SK-N-SH treated with all-trans-retinoic acid at 6 μM for 48 hours (cell line): ENCODE measurements at regions not wholly inside any gene's neighbourhood (a gene's known extent, or its start where the extent isn't known, plus 50 kb on each side); places are given as distances from the start of the nearest gene placed in this dataset.

ENCODE experiments used
- ATAC-seq: fragments of 200-7000 bp; cut with Tn5 transposase; 3 replicates; pipeline ENCODE4 v1.9.1; 2020; ENCODE audit warnings: mild to moderate bottlenecking, moderate library complexity
- ARNTL ChIP-seq: fragments of 450-650 bp; formaldehyde crosslinking; IDR thresholded peaks from 2 replicates; pipeline ENCODE4 v1.5.0; 2020; ENCODE audit warnings: low read depth, mild to moderate bottlenecking, moderate library complexity, borderline replicate concordance
- BACH2 ChIP-seq: fragments of 250-450 bp; sonication (Bioruptor Pico); IDR thresholded peaks from 2 replicates; pipeline ENCODE4 v1.9.0; 2021; ENCODE audit warnings: mild to moderate bottlenecking, borderline replicate concordance
- CREB5 ChIP-seq: fragments of 250-450 bp; sonication (Bioruptor Pico); IDR thresholded peaks from 2 replicates; pipeline ENCODE4 v1.5.1; 2020; ENCODE audit warnings: low read depth, mild to moderate bottlenecking, moderate library complexity
- CSDC2 ChIP-seq: fragments of 250-450 bp; sonication (Bioruptor Pico); IDR thresholded peaks from 2 replicates; pipeline ENCODE4 v1.5.0; 2020; ENCODE audit warnings: mild to moderate bottlenecking, moderate library complexity
- CSRNP3 ChIP-seq: fragments of 250-450 bp; sonication (Bioruptor Pico); IDR thresholded peaks from 2 replicates; pipeline ENCODE4 v1.5.1; 2021; ENCODE audit warnings: mild to moderate bottlenecking, moderate library complexity
- ESRRG ChIP-seq: fragments of 250-450 bp; sonication (Bioruptor Pico); IDR thresholded peaks from 2 replicates; pipeline ENCODE4 v1.6.1; 2021; ENCODE audit warnings: mild to moderate bottlenecking
- GLIS3 ChIP-seq: fragments of 250-450 bp; sonication (Bioruptor Pico); IDR thresholded peaks from 2 replicates; pipeline ENCODE4 v1.5.0; 2020; ENCODE audit warnings: mild to moderate bottlenecking, moderate library complexity
- ISL1 ChIP-seq: fragments of 250-450 bp; sonication (Bioruptor Pico); IDR thresholded peaks from 2 replicates; pipeline ENCODE4 v2.1.2; 2022; ENCODE audit warnings: mild to moderate bottlenecking, moderate library complexity
- OSR1 ChIP-seq: fragments of 250-450 bp; sonication (Bioruptor Pico); IDR thresholded peaks from 2 replicates; pipeline ENCODE4 v1.8.0; 2022; ENCODE audit warnings: moderate library complexity, mild to moderate bottlenecking, inconsistent platforms
- PPARA ChIP-seq: fragments of 250-450 bp; sonication (Bioruptor Pico); IDR thresholded peaks from 2 replicates; pipeline ENCODE4 v1.5.0; 2020; ENCODE audit warnings: mild to moderate bottlenecking, borderline replicate concordance
- RARB ChIP-seq: fragments of 250-450 bp; sonication (Bioruptor Pico); IDR thresholded peaks from 2 replicates; pipeline ENCODE4 v1.8.0; 2021; ENCODE audit warnings: mild to moderate bottlenecking, moderate library complexity
- SNAI2 ChIP-seq: fragments of 250-450 bp; sonication (Bioruptor Pico); IDR thresholded peaks from 2 replicates; pipeline ENCODE4 v1.5.0; 2020; ENCODE audit warnings: mild to moderate bottlenecking, moderate library complexity
- TCF4 ChIP-seq: fragments of 250-450 bp; sonication (Bioruptor Pico); IDR thresholded peaks from 2 replicates; pipeline ENCODE4 v1.8.0; 2021; ENCODE audit warnings: mild to moderate bottlenecking, moderate library complexity, borderline replicate concordance
- TOX ChIP-seq: fragments of 250-450 bp; sonication (Bioruptor Pico); IDR thresholded peaks from 2 replicates; pipeline ENCODE4 v1.8.0; 2021; ENCODE audit warnings: mild to moderate bottlenecking, moderate library complexity, borderline replicate concordance
- TSHZ2 ChIP-seq: fragments of 250-450 bp; sonication (Bioruptor Pico); IDR thresholded peaks from 2 replicates; pipeline ENCODE4 v1.5.0; 2020; ENCODE audit warnings: mild to moderate bottlenecking, moderate library complexity
- ZC3H10 ChIP-seq: fragments of 250-450 bp; sonication (Bioruptor Pico); IDR thresholded peaks from 2 replicates; pipeline ENCODE4 v1.5.1; 2021; ENCODE audit warnings: mild to moderate bottlenecking, moderate library complexity
- ZFP3 ChIP-seq: fragments of 250-450 bp; sonication (Bioruptor Pico); IDR thresholded peaks from 2 replicates; pipeline ENCODE4 v1.5.0; 2020; ENCODE audit warnings: mild to moderate bottlenecking, moderate library complexity
- ZFP30 ChIP-seq: fragments of 450-650 bp; formaldehyde crosslinking; IDR thresholded peaks from 2 replicates; pipeline ENCODE4 v1.5.0; 2022; ENCODE audit warnings: mild to moderate bottlenecking, moderate library complexity
- ZNF565 ChIP-seq: fragments of 450-650 bp; formaldehyde crosslinking; conservative IDR thresholded peaks from 2 replicates; pipeline ENCODE4 v1.5.0; 2020; ENCODE audit warnings: low read depth, mild to moderate bottlenecking, moderate library complexity
- ZNF70 ChIP-seq: fragments of 450-650 bp; formaldehyde crosslinking; IDR thresholded peaks from 2 replicates; pipeline ENCODE4 v1.5.0; 2020; ENCODE audit warnings: mild to moderate bottlenecking, moderate library complexity
- ZNF8 ChIP-seq: fragments of 450-650 bp; formaldehyde crosslinking; IDR thresholded peaks from 2 replicates; pipeline ENCODE4 v1.5.0; 2020; ENCODE audit warnings: mild to moderate bottlenecking, moderate library complexity
- TF ChIP-seq, protein P1 (sequence below): fragments of 250-450 bp; sonication (Bioruptor Pico); IDR thresholded peaks from 2 replicates; pipeline ENCODE4 v1.8.0; 2021; ENCODE audit warnings: low read depth, mild to moderate bottlenecking, moderate library complexity, borderline replicate concordance

DNA sequence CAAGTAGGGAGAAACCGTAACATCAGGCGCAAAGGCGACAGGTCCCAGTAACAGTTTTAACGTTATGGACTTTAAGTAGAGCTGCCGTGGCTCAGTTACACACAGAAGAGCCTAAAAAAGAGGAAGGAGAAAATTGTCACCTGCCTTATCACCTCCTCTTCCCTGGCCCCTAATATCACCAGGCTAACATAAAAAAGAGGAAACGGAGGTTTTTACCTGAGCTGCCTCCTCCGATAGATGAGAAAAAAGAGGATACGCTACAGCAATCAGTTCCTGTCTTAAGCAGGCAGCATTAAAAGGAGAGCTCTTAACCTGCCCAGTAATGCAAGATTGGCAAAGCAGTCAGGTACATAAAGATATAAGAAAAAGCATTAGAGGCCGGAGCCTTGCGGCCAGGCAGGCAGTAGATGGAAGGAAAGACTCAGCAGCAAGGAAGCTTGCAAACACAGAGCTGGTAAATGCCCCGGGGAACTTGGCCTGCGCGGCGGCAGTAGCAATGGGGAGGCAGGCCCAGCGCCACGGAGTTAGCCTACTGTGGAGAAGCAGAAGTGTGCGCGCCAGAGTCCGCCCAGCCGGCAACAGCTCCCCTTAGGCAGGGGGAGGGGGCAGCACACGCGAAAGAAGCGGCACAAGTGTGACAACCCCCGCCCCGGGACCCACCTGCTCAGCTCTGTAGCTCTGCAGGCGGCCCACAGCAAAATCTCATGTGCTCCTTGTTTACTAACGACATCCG lies 116.3 kb upstream of the SCN7A start:
- TF ChIP-seq TSHZ2 (CRISPR knock-in tag) (no peak), SNAI2 (no peak), GLIS3 (CRISPR knock-in tag) (no peak), CSDC2 (no peak), RARB (no peak), ARNTL (no peak), OSR1 (CRISPR knock-in tag) (no peak), ZNF70 (CRISPR knock-in tag) (no peak), PPARA (CRISPR knock-in tag) (no peak), ZFP30 (no peak), ZNF565 (CRISPR knock-in tag) (no peak), ZNF8 (CRISPR knock-in tag) (no peak), ZC3H10 (no peak), BACH2 (CRISPR knock-in tag) (no peak), TOX (CRISPR knock-in tag) (no peak), ESRRG (no peak)
- TF ChIP-seq, protein P1, sequence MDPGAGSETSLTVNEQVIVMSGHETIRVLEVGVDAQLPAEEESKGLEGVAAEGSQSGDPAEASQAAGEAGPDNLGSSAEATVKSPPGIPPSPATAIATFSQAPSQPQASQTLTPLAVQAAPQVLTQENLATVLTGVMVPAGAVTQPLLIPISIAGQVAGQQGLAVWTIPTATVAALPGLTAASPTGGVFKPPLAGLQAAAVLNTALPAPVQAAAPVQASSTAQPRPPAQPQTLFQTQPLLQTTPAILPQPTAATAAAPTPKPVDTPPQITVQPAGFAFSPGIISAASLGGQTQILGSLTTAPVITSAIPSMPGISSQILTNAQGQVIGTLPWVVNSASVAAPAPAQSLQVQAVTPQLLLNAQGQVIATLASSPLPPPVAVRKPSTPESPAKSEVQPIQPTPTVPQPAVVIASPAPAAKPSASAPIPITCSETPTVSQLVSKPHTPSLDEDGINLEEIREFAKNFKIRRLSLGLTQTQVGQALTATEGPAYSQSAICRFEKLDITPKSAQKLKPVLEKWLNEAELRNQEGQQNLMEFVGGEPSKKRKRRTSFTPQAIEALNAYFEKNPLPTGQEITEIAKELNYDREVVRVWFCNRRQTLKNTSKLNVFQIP (CRISPR knock-in tag): no peak
- ATAC-seq: no peak

DNA sequence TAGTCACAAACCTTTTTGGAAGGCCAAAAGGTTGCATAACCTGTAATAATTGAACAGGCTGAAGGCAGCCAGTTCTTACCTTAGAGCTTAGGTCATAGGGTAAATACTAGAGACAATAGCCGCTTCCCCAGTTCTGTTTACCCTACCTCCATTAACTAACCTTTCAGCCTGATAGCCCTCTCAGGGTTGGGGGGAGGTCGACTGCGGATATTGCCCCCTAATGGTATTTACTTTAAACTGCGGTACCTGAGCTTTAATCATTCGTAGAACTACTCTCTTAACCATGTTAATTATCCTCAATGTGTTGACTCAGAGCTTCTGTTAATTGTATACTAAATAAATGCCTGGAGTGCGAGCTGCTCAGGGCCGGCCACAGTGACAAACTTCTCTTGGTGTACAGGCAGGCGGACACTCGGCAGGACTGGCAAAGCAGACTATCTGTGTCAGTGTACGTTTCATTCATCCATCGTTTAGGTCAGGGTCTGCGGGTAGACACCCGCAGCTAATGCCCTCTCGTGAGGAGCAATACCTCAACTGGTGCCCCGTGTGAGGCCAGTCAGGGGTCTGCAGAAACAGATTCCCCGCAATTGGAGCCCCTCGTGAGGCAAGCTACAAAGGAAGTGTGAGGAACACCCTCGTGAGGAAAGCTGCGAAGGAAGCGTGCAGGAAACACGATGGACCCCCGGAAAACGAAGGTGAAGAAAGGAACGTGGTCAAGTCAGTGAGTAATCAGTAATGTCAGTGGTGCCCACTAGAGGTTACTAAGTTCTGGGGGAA lies 115.3 kb upstream of the SCN7A start:
- TF ChIP-seq ESRRG (no peak), TCF4 (CRISPR knock-in tag) (no peak), BACH2 (CRISPR knock-in tag) (no peak), ZFP3 (CRISPR knock-in tag) (no peak), GLIS3 (CRISPR knock-in tag) (no peak)
- no peak for ATAC-seq

DNA sequence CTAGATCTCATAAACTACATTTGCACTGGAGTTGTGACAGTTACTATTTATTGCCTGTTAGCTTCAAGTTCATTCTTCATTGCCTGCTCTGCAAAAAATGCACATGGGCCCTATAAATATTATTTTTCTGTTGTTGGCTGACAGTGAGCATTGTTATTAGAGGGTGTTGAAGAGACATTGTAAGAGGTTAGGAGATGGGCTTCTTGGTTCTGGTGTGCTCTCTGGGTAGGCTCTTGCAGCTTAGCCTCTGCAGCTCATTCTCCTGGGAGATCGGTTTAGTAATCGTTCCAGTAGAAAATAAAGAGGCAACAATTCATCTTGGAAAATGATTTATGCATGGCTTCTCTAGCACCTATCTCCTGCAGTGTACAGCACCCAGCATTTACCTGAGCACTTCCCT lies 113.8 kb upstream of the SCN7A start:
- ATAC-seq: no peak
- TF ChIP-seq RARB (no peak), GLIS3 (CRISPR knock-in tag) (no peak), CSDC2 (no peak), CSRNP3 (CRISPR knock-in tag) (no peak), PPARA (CRISPR knock-in tag) (no peak), OSR1 (CRISPR knock-in tag) (no peak), BACH2 (CRISPR knock-in tag) (no peak)

GRCh38 chr2:166593403-166593802 lies 99.4 kb upstream of the SCN7A start:
- TF ChIP-seq ZFP3 (CRISPR knock-in tag): peak; percentile 77
- TF ChIP-seq ISL1 (CRISPR knock-in tag): peak; percentile 95
- TF ChIP-seq CREB5 (CRISPR knock-in tag): 0 out of 2 replicates have a peak, but pooled peaks have one; percentile 50
- no peak for TF ChIP-seq SNAI2
- ATAC-seq: peak; percentile 90
